SK-N-SH (cell line): ENCODE measurements at regions not wholly inside any gene's neighbourhood (a gene's known extent, or its start where the extent isn't known, plus 50 kb on each side); places are given as distances from the start of the nearest gene placed in this dataset.
A peak's percentile ranks its signal among the peaks of the same experiment; 100 is the strongest.
"Not testable (repeated sequence)": the region's sequence is repeated elsewhere in the genome, so short reads cannot be mapped to it uniquely, and the experiment has no call there.

Experiments
- CTCF ChIA-PET: fragments of 300-600, 350-600 bp; formaldehyde crosslinking; extraction: SDS; loops from one replicate; lab custom pipeline; 2021; lab: Yijun Ruan, JAX
- POLR2A ChIA-PET: fragments of 350-600 bp; sonication (Branson Sonifier 250); formaldehyde crosslinking; extraction: SDS; loops from one replicate; lab custom pipeline; 2020; ENCODE audit warnings: antibody characterized with exemption, inconsistent platforms; lab: Yijun Ruan, JAX
- DNase-seq: peaks from one replicate; pipeline ENCODE4 v3.0.0; 2012
- H2AFZ ChIP-seq: fragments of 200-600 bp; sonication (generic); 2 replicates; pipeline ENCODE4 v1.8.1; 2016; ENCODE audit warnings: antibody characterized with exemption, mild to moderate bottlenecking, low read depth
- H3F3A ChIP-seq: fragments of 200-600 bp; sonication (generic); replicated peaks from 2 replicates; pipeline ENCODE3; 2016; ENCODE audit warnings: antibody characterized with exemption, mild to moderate bottlenecking; ENCODE audit not compliant: insufficient read depth
- H3K27ac ChIP-seq, 2 experiments: fragments of 200-500 bp in 1 of 2; fragments of 200-600 bp in 1 of 2; sonication (Bioruptor generic) in 1 of 2; sonication (generic), shearing (Covaris generic) in 1 of 2; 2 replicates each; pipeline versions ENCODE4 v1.5.1 to v1.6.1; 2014 to 2016; ENCODE audit warnings: low read depth in 2 of 2, inconsistent platforms in 1 of 2, low read length in 1 of 2, mild to moderate bottlenecking in 1 of 2, mixed read lengths in 1 of 2
- H3K27me3 ChIP-seq: fragments of 200-600 bp; sonication (generic), shearing (Covaris generic); 2 replicates; pipeline ENCODE4 v1.6.1; 2016; ENCODE audit warnings: mixed run types; ENCODE audit not compliant: insufficient read depth
- H3K36me3 ChIP-seq, 2 experiments: fragments of 200-500 bp in 1 of 2; fragments of 200-600 bp in 1 of 2; sonication (Bioruptor generic) in 1 of 2; sonication (generic) in 1 of 2; replicated peaks in 1 of 2; 2 replicates each; pipeline versions ENCODE3 to v1.5.1; 2014 to 2016; ENCODE audit warnings: low read length in 1 of 2, mild to moderate bottlenecking in 1 of 2; ENCODE audit not compliant: insufficient read depth in 2 of 2, control insufficient read depth in 1 of 2
- H3K4me1 ChIP-seq, 2 experiments: fragments of 200-500 bp in 1 of 2; fragments of 200-600 bp in 1 of 2; sonication (Bioruptor generic) in 1 of 2; sonication (generic), shearing (Covaris generic) in 1 of 2; 2 replicates each; pipeline versions ENCODE4 v1.5.1 to v1.6.1; 2014 to 2016; ENCODE audit warnings: low read depth in 1 of 2, low read length in 1 of 2, mixed run types in 1 of 2; ENCODE audit not compliant: insufficient read depth in 2 of 2, control insufficient read depth in 1 of 2
- H3K4me2 ChIP-seq: fragments of 200-600 bp; sonication (generic), shearing (Covaris generic); 2 replicates; pipeline ENCODE4 v1.6.1; 2017; ENCODE audit warnings: mixed run types
- H3K4me3 ChIP-seq, 2 experiments: fragments of 200-500 bp in 1 of 2; fragments of 200-600 bp in 1 of 2; sonication (Bioruptor generic) in 1 of 2; sonication (generic), shearing (Covaris generic) in 1 of 2; 2 replicates each; pipeline versions ENCODE4 v1.5.1 to v1.8.1; 2014 to 2016; ENCODE audit warnings: low read depth in 2 of 2, inconsistent platforms in 1 of 2, low read length in 1 of 2, mild to moderate bottlenecking in 1 of 2, mixed read lengths in 1 of 2, moderate library complexity in 1 of 2
- H3K79me2 ChIP-seq: fragments of 200-600 bp; sonication (generic); 2 replicates; pipeline ENCODE4 v1.8.1; 2017; ENCODE audit warnings: mild to moderate bottlenecking; ENCODE audit not compliant: insufficient read depth
- H3K9ac ChIP-seq: fragments of 200-600 bp; sonication (generic); 2 replicates; pipeline ENCODE4 v1.6.1; 2017; ENCODE audit warnings: mixed run types
- H3K9me2 ChIP-seq: fragments of 200-600 bp; sonication (generic); 2 replicates; pipeline ENCODE4 v1.6.1; 2017; ENCODE audit warnings: mixed run types
- H3K9me3 ChIP-seq: fragments of 200-600 bp; sonication (generic); 2 replicates; pipeline ENCODE4 v1.6.1; 2017; ENCODE audit warnings: mixed run types, mild to moderate bottlenecking, moderate library complexity
- H4K20me1 ChIP-seq: fragments of 200-600 bp; sonication (generic); 2 replicates; pipeline ENCODE4 v1.6.1; 2017; ENCODE audit warnings: mild to moderate bottlenecking, mixed run types; ENCODE audit not compliant: insufficient read depth
- CHD2 ChIP-seq: fragments of 150-350 bp; IDR thresholded peaks from 2 replicates; pipeline ENCODE4 v1.6.1; 2018; ENCODE audit warnings: low read length; ENCODE audit not compliant: partially characterized antibody
- ELF1 ChIP-seq: IDR thresholded peaks from 2 replicates; pipeline ENCODE4 v1.4.0; 2012
- EZH2phosphoT487 ChIP-seq: fragments of 200-600 bp; sonication (generic); IDR thresholded peaks from 2 replicates; pipeline ENCODE4 v1.6.1; 2017; ENCODE audit warnings: low read depth, mixed run types, mild to moderate bottlenecking, antibody characterized with exemption, moderate library complexity, borderline replicate concordance
- FOXJ3 ChIP-seq: sonication (generic); formaldehyde crosslinking; IDR thresholded peaks from 2 replicates; pipeline ENCODE4 v1.5.1; 2020; ENCODE audit warnings: mild to moderate bottlenecking, missing genetic modification reagents
- FOXM1 ChIP-seq: IDR thresholded peaks from 2 replicates; pipeline ENCODE4 v1.4.0; 2012; ENCODE audit warnings: low read depth, mild to moderate bottlenecking
- GATA2 ChIP-seq: sonication (generic); formaldehyde crosslinking; IDR thresholded peaks from 2 replicates; pipeline ENCODE4 v1.5.0; 2020; ENCODE audit warnings: mild to moderate bottlenecking, missing genetic modification reagents
- IRF3 ChIP-seq: fragments of 150-350 bp; IDR thresholded peaks from 2 replicates; pipeline ENCODE4 v1.6.1; 2016; ENCODE audit warnings: mild to moderate bottlenecking, low read depth, low read length
- POLR2AphosphoS5 ChIP-seq: IDR thresholded peaks from 2 replicates; pipeline ENCODE4 v1.6.1; 2012; ENCODE audit warnings: low read depth, low read length
- RAD21 ChIP-seq: IDR thresholded peaks from 2 replicates; pipeline ENCODE4 v1.6.1; 2012; ENCODE audit warnings: mild to moderate bottlenecking, low read length
- RCOR1 ChIP-seq: fragments of 150-350 bp; IDR thresholded peaks from 2 replicates; pipeline ENCODE4 v1.6.1; 2017; ENCODE audit warnings: antibody characterized with exemption, low read length
- TCF12 ChIP-seq: IDR thresholded peaks from 2 replicates; pipeline ENCODE4 v1.4.0; 2012
- WGBS: methylation state at CpG from one replicate; pipeline ENCODE4 v1.1.6; 2017; ENCODE audit warnings: low lambda C conversion rate; 5-methylcytosine and 5-hydroxymethylcytosine counted together
- TF ChIP-seq, protein P1 (sequence below): IDR thresholded peaks from 2 replicates; pipeline ENCODE4; 2012
- TF ChIP-seq, protein P2 (sequence below): fragments of 200-600 bp; sonication (generic); IDR thresholded peaks from 2 replicates; pipeline ENCODE4 v1.6.1; 2017; ENCODE audit warnings: antibody characterized with exemption, mild to moderate bottlenecking, moderate library complexity
- TF ChIP-seq, protein P3 (sequence below): IDR thresholded peaks from 2 replicates; pipeline ENCODE4 v1.6.1; 2012; ENCODE audit warnings: mild to moderate bottlenecking, low read depth, low read length, moderate library complexity

GRCh38 chr7:69540287-69540686 is 58.0 kb upstream of the AUTS2 start:
- Histone ChIP-seq H3F3A (no peaks in the 10 kb centered on the region), H3K4me1 (no peaks in the 10 kb centered on the region), H3K27me3 (no peaks in the 10 kb centered on the region), H3K27ac (no peak overlapping the region), H3K36me3 (no peaks in the 10 kb centered on the region), H3K79me2 (no peaks in the 10 kb centered on the region), H2AFZ (no peak overlapping the region), H4K20me1 (no peaks in the 10 kb centered on the region), H3K9me3 (no peaks in the 10 kb centered on the region), H3K9me2 (no peaks in the 10 kb centered on the region), H3K9ac (no peak overlapping the region), H3K4me3 (no peak overlapping the region), H3K4me2 (no peak overlapping the region)
- TF ChIP-seq RAD21 (no peak), CHD2 (no peak), RCOR1 (no peak), IRF3 (no peak)
- TF ChIP-seq, protein P1, sequence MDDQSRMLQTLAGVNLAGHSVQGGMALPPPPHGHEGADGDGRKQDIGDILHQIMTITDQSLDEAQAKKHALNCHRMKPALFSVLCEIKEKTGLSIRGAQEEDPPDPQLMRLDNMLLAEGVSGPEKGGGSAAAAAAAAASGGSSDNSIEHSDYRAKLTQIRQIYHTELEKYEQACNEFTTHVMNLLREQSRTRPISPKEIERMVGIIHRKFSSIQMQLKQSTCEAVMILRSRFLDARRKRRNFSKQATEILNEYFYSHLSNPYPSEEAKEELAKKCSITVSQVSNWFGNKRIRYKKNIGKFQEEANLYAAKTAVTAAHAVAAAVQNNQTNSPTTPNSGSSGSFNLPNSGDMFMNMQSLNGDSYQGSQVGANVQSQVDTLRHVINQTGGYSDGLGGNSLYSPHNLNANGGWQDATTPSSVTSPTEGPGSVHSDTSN: 0 out of 2 replicates have a peak, but pooled peaks have one; percentile 20
- CTCF ChIA-PET: no interaction called here
- no peak for DNase-seq
- WGBS: 61% methylated on average over 3 of the region's 3 CpGs
- POLR2A ChIA-PET: no interaction called here

DNA sequence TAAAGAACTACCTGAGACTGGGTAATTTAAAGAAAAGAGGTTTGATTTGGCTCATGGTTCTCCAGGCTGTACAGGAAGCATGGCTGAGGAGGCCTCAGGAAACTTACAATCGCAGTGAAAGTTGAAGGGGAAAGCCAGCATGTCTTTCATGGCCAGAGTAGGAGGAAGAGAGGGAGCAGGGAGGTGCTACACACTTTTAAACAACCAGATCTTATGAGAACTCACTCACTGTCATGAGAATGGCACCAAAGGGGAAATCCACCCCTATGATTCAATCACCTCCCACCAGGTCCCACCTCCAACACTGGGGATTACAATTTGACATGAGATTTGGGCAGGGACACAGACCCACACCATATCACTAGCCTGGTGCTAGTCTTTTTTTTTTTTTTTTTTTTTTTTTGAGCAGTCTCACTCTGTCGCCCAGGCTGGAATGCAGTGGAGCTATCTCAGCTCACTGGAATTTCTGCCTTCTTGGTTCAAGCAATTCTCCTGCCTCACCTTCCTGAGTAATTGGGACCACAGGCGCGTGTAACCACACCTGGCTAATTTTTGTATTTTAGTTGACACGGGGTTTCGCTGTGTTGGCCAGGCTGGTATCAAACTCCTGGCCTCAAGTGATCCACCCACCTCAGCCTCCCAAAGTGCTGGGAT is 56.4 kb upstream of the AUTS2 start:
- H3K4me2 ChIP-seq, H3K4me3 ChIP-seq, H3K4me1 ChIP-seq, POLR2A ChIA-PET, H3K36me3 ChIP-seq, DNase-seq, H3K9me2 ChIP-seq, H3K27ac ChIP-seq, H4K20me1 ChIP-seq, H2AFZ ChIP-seq, H3K27me3 ChIP-seq, H3K9ac ChIP-seq, H3F3A ChIP-seq, H3K79me2 ChIP-seq, H3K9me3 ChIP-seq: not testable (repeated sequence)
- 73% methylated on average over 6 of the region's 6 CpGs for WGBS
- CTCF ChIA-PET: interaction anchor here (0.9 kb wide), 1 partner anchor 16 kb away, joined by 3 read pairs; no protein-coding TSS in a partner anchor

DNA sequence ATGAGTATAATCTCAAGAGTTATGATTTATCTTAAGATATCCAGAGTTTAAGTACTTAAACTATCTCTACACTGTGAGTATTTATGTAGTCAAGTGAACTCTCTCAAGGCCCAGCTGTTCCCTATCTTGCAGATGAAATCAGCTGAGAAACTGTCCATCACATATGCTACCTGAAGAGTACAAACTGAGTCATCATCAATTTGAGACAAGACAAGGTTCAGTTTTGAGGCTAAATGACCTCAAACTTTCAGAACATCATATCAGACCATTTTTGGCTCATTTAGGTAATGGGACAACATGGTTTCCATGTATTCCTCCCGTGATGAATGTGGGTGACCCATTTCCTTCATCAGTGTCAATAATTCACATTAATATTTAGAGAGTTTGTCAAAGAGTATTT is 53.1 kb upstream of the AUTS2 start:
- Histone ChIP-seq H3K9me3 (no peaks in the 10 kb centered on the region), H3K9me2 (no peaks in the 10 kb centered on the region), H3K4me1 (no peaks in the 10 kb centered on the region), H3K27ac (no peak overlapping the region), H3K27me3 (no peaks in the 10 kb centered on the region), H3K36me3 (no peaks in the 10 kb centered on the region), H3K79me2 (no peaks in the 10 kb centered on the region), H3K4me3 (no peak overlapping the region), H3K9ac (no peak overlapping the region), H3K4me2 (no peak overlapping the region), H3F3A (no peaks in the 10 kb centered on the region), H2AFZ (no peak overlapping the region), H4K20me1 (no peaks in the 10 kb centered on the region)
- ChIA-PET POLR2A (no interaction called here), CTCF (no interaction called here)
- WGBS: 14% methylated on average over 1 of the region's 1 CpG
- DNase-seq: no peak
- TF ChIP-seq, protein P2, sequence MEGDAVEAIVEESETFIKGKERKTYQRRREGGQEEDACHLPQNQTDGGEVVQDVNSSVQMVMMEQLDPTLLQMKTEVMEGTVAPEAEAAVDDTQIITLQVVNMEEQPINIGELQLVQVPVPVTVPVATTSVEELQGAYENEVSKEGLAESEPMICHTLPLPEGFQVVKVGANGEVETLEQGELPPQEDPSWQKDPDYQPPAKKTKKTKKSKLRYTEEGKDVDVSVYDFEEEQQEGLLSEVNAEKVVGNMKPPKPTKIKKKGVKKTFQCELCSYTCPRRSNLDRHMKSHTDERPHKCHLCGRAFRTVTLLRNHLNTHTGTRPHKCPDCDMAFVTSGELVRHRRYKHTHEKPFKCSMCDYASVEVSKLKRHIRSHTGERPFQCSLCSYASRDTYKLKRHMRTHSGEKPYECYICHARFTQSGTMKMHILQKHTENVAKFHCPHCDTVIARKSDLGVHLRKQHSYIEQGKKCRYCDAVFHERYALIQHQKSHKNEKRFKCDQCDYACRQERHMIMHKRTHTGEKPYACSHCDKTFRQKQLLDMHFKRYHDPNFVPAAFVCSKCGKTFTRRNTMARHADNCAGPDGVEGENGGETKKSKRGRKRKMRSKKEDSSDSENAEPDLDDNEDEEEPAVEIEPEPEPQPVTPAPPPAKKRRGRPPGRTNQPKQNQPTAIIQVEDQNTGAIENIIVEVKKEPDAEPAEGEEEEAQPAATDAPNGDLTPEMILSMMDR: no peak
- no peak for TF ChIP-seq FOXJ3 (CRISPR knock-in tag)
- TF ChIP-seq GATA2: no peak
- TF ChIP-seq RCOR1: no peak
- TF ChIP-seq FOXM1: no peak
- no peak for TF ChIP-seq EZH2phosphoT487
- TF ChIP-seq, protein P3, sequence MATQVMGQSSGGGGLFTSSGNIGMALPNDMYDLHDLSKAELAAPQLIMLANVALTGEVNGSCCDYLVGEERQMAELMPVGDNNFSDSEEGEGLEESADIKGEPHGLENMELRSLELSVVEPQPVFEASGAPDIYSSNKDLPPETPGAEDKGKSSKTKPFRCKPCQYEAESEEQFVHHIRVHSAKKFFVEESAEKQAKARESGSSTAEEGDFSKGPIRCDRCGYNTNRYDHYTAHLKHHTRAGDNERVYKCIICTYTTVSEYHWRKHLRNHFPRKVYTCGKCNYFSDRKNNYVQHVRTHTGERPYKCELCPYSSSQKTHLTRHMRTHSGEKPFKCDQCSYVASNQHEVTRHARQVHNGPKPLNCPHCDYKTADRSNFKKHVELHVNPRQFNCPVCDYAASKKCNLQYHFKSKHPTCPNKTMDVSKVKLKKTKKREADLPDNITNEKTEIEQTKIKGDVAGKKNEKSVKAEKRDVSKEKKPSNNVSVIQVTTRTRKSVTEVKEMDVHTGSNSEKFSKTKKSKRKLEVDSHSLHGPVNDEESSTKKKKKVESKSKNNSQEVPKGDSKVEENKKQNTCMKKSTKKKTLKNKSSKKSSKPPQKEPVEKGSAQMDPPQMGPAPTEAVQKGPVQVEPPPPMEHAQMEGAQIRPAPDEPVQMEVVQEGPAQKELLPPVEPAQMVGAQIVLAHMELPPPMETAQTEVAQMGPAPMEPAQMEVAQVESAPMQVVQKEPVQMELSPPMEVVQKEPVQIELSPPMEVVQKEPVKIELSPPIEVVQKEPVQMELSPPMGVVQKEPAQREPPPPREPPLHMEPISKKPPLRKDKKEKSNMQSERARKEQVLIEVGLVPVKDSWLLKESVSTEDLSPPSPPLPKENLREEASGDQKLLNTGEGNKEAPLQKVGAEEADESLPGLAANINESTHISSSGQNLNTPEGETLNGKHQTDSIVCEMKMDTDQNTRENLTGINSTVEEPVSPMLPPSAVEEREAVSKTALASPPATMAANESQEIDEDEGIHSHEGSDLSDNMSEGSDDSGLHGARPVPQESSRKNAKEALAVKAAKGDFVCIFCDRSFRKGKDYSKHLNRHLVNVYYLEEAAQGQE: no peak
- no peak for TF ChIP-seq RAD21
- TF ChIP-seq TCF12: no peak
- TF ChIP-seq ELF1: no peak
- no peak for TF ChIP-seq POLR2AphosphoS5
